H1 (cell line): ENCODE measurements at regions not wholly inside any gene's neighbourhood (a gene's known extent, or its start where the extent isn't known, plus 50 kb on each side); places are given as distances from the start of the nearest gene placed in this dataset.

ENCODE experiments used
- CTCF ChIA-PET: fragments of 300-600 bp; sonication (Branson Sonifier 250); formaldehyde crosslinking; loops from one replicate; lab custom pipeline; 2021; ENCODE audit not compliant: partially characterized antibody; lab: Charles Lee
- POLR2A ChIA-PET: fragments of 300-600 bp; sonication (Branson Sonifier 250); formaldehyde crosslinking; loops from one replicate; lab custom pipeline; 2021; ENCODE audit warnings: inconsistent platforms; ENCODE audit not compliant: partially characterized antibody; lab: Charles Lee
- DNase-seq, 2 experiments: peaks; one replicate each; pipeline versions ENCODE4 v3.0.0 to v3.0.0-alpha.2; 2010 to 2022; ENCODE audit warnings: low spot score in 2 of 2, low read depth in 1 of 2, mixed read lengths in 1 of 2
- FAIRE-seq: peaks from 2 replicates; lab custom pipeline; 2011; peaks lifted over from hg19 to GRCh38; lab: Jason Lieb, UNC
- H2AFZ ChIP-seq: 2 replicates; pipeline ENCODE4 v1.8.1; 2012; ENCODE audit warnings: low read length, inconsistent platforms
- H2AK5ac ChIP-seq: 2 replicates; pipeline ENCODE4 v1.6.1; 2013; ENCODE audit warnings: low read depth, low read length
- H2BK120ac ChIP-seq: replicated peaks from 2 replicates; pipeline ENCODE3; 2013; ENCODE audit warnings: low read depth, low read length, inconsistent platforms
- H2BK12ac ChIP-seq: 2 replicates; pipeline ENCODE4 v1.6.1; 2013; ENCODE audit warnings: low read depth, low read length
- H2BK15ac ChIP-seq: 2 replicates; pipeline ENCODE4 v1.6.1; 2013; ENCODE audit warnings: low read length
- H2BK20ac ChIP-seq: 2 replicates; pipeline ENCODE4 v1.6.1; 2013; ENCODE audit warnings: low read length
- H2BK5ac ChIP-seq: 2 replicates; pipeline ENCODE4 v1.6.1; 2013; ENCODE audit warnings: low read depth, low read length
- H3K14ac ChIP-seq: 2 replicates; pipeline ENCODE4 v1.6.1; 2013; ENCODE audit warnings: inconsistent platforms; ENCODE audit not compliant: insufficient read length
- H3K18ac ChIP-seq: 2 replicates; pipeline ENCODE4 v1.6.1; 2013; ENCODE audit warnings: low read length; ENCODE audit errors: extremely low read depth
- H3K23ac ChIP-seq: 2 replicates; pipeline ENCODE4 v1.6.1; 2013; ENCODE audit warnings: inconsistent platforms; ENCODE audit not compliant: insufficient read length
- H3K23me2 ChIP-seq: 2 replicates; pipeline ENCODE4 v1.6.1; 2013; ENCODE audit warnings: low read depth, low read length
- H3K27ac ChIP-seq: 2 replicates; pipeline ENCODE4 v1.6.1; 2011; ENCODE audit warnings: low read depth, low read length, inconsistent platforms
- H3K27me3 ChIP-seq, 4 experiments: replicated peaks in 1 of 4; 1 replicate in 1 of 4; 2 replicates in 3 of 4; pipeline versions ENCODE4 v1.6.1 to v1.8.1; 2011 to 2013; ENCODE audit warnings: low read length in 3 of 4, mild to moderate bottlenecking in 3 of 4, inconsistent platforms in 2 of 4, mixed read lengths in 2 of 4, moderate library complexity in 1 of 4; ENCODE audit not compliant: control insufficient read depth in 3 of 4, insufficient read depth in 3 of 4; ENCODE audit errors: extremely low read depth in 1 of 4
- H3K36me3 ChIP-seq, 4 experiments: 2 replicates each; pipeline versions ENCODE4 v1.6.1 to v1.8.1; 2011 to 2013; ENCODE audit warnings: mild to moderate bottlenecking in 4 of 4, low read length in 3 of 4, moderate library complexity in 2 of 4, control low read depth in 1 of 4, inconsistent platforms in 1 of 4; ENCODE audit not compliant: insufficient read depth in 4 of 4, control insufficient read depth in 2 of 4
- H3K4ac ChIP-seq: replicated peaks from 2 replicates; pipeline ENCODE3; 2013; ENCODE audit warnings: low read length, low read depth, mixed read lengths, inconsistent platforms; ENCODE audit not compliant: insufficient read length
- H3K4me1 ChIP-seq, 4 experiments: replicated peaks in 1 of 4; 1 replicate in 1 of 4; 2 replicates in 3 of 4; pipeline versions ENCODE4 v1.6.1 to v1.8.1; 2011 to 2013; ENCODE audit warnings: low read length in 3 of 4, inconsistent platforms in 2 of 4, mixed read lengths in 1 of 4; ENCODE audit not compliant: insufficient read depth in 4 of 4, control insufficient read depth in 3 of 4
- H3K4me2 ChIP-seq, 2 experiments: 2 replicates each; pipeline versions ENCODE4 v1.6.1 to v1.8.1; 2011 to 2013; ENCODE audit warnings: low read depth in 2 of 2, low read length in 2 of 2, control low read depth in 1 of 2, inconsistent platforms in 1 of 2, mild to moderate bottlenecking in 1 of 2; ENCODE audit not compliant: insufficient read depth in 1 of 2
- H3K4me3 ChIP-seq, 4 experiments: fragments of 200-600, 300-600 bp in 1 of 4; sonication (generic), shearing (Covaris generic), sonication (Bioruptor Twin) in 1 of 4; 2 replicates each; pipeline versions ENCODE4 v1.5.1 to v1.8.1; 2011 to 2016; ENCODE audit warnings: low read length in 4 of 4, low read depth in 3 of 4, control low read depth in 2 of 4, inconsistent platforms in 2 of 4, mild to moderate bottlenecking in 2 of 4, mixed read lengths in 1 of 4, moderate library complexity in 1 of 4; ENCODE audit not compliant: insufficient read depth in 2 of 4; ENCODE audit errors: extremely low read depth in 1 of 4
- H3K56ac ChIP-seq: replicated peaks from 2 replicates; pipeline ENCODE3; 2013; ENCODE audit warnings: low read depth, mild to moderate bottlenecking, mixed read lengths, low read length, inconsistent platforms; ENCODE audit not compliant: insufficient read length
- H3K79me1 ChIP-seq: 2 replicates; pipeline ENCODE4 v1.6.1; 2013; ENCODE audit warnings: low read depth, low read length, control low read depth
- H3K79me2 ChIP-seq, 2 experiments: 2 replicates each; pipeline versions ENCODE4 v1.6.1 to v1.8.1; 2012 to 2013; ENCODE audit warnings: low read length in 2 of 2, mild to moderate bottlenecking in 2 of 2, inconsistent platforms in 1 of 2; ENCODE audit not compliant: insufficient read depth in 2 of 2, control insufficient read depth in 1 of 2
- H3K9ac ChIP-seq, 4 experiments: replicated peaks in 1 of 4; 1 replicate in 1 of 4; 2 replicates in 3 of 4; pipeline versions ENCODE4 v1.6.1 to v1.8.1; 2011 to 2013; ENCODE audit warnings: low read depth in 3 of 4, low read length in 3 of 4, control low read depth in 2 of 4, mild to moderate bottlenecking in 2 of 4, moderate library complexity in 2 of 4, inconsistent platforms in 1 of 4; ENCODE audit errors: extremely low read depth in 1 of 4
- H3K9me3 ChIP-seq, 2 experiments: 2 replicates each; pipeline versions ENCODE4 v1.6.1 to v1.8.1; 2012 to 2013; ENCODE audit warnings: mild to moderate bottlenecking in 2 of 2, moderate library complexity in 2 of 2, control low read depth in 1 of 2, inconsistent platforms in 1 of 2, low read depth in 1 of 2, low read length in 1 of 2, mixed read lengths in 1 of 2; ENCODE audit not compliant: insufficient read depth in 2 of 2
- H4K20me1 ChIP-seq, 2 experiments: replicated peaks in 1 of 2; 2 replicates each; pipeline versions ENCODE3 to v1.8.1; 2011 to 2013; ENCODE audit warnings: inconsistent platforms in 2 of 2, low read length in 2 of 2, mild to moderate bottlenecking in 1 of 2; ENCODE audit not compliant: insufficient read depth in 2 of 2, control insufficient read depth in 1 of 2
- H4K5ac ChIP-seq: 2 replicates; pipeline ENCODE4 v1.6.1; 2013; ENCODE audit warnings: low read length, low read depth, mixed read lengths, inconsistent platforms; ENCODE audit not compliant: insufficient read length
- H4K8ac ChIP-seq: 2 replicates; pipeline ENCODE4 v1.8.0; 2013; ENCODE audit warnings: mild to moderate bottlenecking, moderate library complexity, low read length, inconsistent platforms; ENCODE audit not compliant: insufficient read depth; ENCODE audit errors: extremely low read depth
- H4K91ac ChIP-seq: replicated peaks from 2 replicates; pipeline ENCODE3; 2013; ENCODE audit warnings: low read length, mixed read lengths, inconsistent platforms; ENCODE audit not compliant: insufficient read length
- CHD1 ChIP-seq: IDR thresholded peaks from 2 replicates; pipeline ENCODE4 v1.6.1; 2012; ENCODE audit warnings: low read depth, low read length, improper control_type of control experiment
- JUN ChIP-seq: IDR thresholded peaks from 2 replicates; pipeline ENCODE4 v1.6.1; 2011; ENCODE audit warnings: low read depth, mild to moderate bottlenecking, improper control_type of control experiment, low read length
- KDM4A ChIP-seq: IDR thresholded peaks from one replicate; pipeline ENCODE4 v1.7.1; 2012; ENCODE audit warnings: low read depth, mild to moderate bottlenecking, moderate library complexity, low read length, inconsistent platforms; ENCODE audit not compliant: severe bottlenecking
- POU5F1 ChIP-seq: IDR thresholded peaks from 2 replicates; pipeline ENCODE4 v1.6.1; 2011; ENCODE audit warnings: low read depth, mild to moderate bottlenecking, low read length, moderate library complexity
- SP1 ChIP-seq: IDR thresholded peaks from 2 replicates; pipeline ENCODE4 v1.6.1; 2011; ENCODE audit warnings: low read depth, low read length
- SP2 ChIP-seq: IDR thresholded peaks from 2 replicates; pipeline ENCODE4 v1.6.1; 2012; ENCODE audit warnings: mild to moderate bottlenecking, low read length, inconsistent platforms
- SUZ12 ChIP-seq: fragments of 200-600 bp; sonication (generic); IDR thresholded peaks from 2 replicates; pipeline ENCODE4 v1.6.1; 2012; ENCODE audit warnings: mild to moderate bottlenecking, inconsistent platforms, low read length, moderate library complexity, mixed read lengths
- WGBS, 2 experiments: shearing (Covaris generic) in 1 of 2; methylation state at CpG; one replicate each; pipeline versions ENCODE4 v1.1.6 to v1.1.7; 2013 to 2015; ENCODE audit warnings: low lambda C conversion rate in 2 of 2, mixed read lengths in 2 of 2, inconsistent platforms in 1 of 2, low coverage in 1 of 2, missing lambda C conversion rate in 1 of 2; ENCODE audit not compliant: insufficient replicate concordance in 2 of 2, insufficient coverage in 1 of 2, insufficient read length in 1 of 2; ENCODE audit errors: extremely low coverage in 1 of 2, missing lambda C conversion rate in 1 of 2; 5-methylcytosine and 5-hydroxymethylcytosine counted together
- TF ChIP-seq, protein P1 (sequence below): IDR thresholded peaks from 2 replicates; pipeline ENCODE4 v1.6.1; 2011; ENCODE audit warnings: low read depth, mild to moderate bottlenecking, low read length; ENCODE audit not compliant: insufficient read depth

DNA sequence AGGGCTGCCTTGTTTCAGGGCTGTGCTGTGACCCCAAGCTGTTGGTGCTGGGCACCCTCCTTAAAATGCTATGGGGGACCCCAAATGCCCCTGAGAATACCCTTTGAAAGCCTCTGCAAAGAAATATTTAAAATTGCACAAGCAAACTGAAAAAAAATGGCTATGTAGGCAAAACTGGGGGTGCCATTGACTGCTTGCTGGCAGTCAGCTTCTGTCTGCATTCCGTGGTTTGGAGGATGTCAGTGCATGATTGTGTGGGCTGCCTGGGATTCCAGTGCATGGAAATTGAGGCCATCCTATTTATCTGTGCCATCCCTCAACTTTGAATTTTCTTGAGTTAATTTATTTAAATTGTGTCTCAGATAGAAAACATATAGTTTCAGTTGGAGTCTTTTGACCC lies 113.7 kb upstream of the RTL1 start:
- Histone ChIP-seq H2BK120ac (no peak overlapping the region), H3K79me1 (no peaks in the 10 kb centered on the region), H3K4ac (no peak overlapping the region), H3K79me2 (no peaks in the 10 kb centered on the region), H3K14ac (no peak overlapping the region), H4K5ac (no peak overlapping the region), H3K9me3 (peaks cover 4 to 8% of the 10 kb centered on the region in 2 experiments; a peak in 1 of 4 replicates), H3K36me3 (no peaks in the 10 kb centered on the region), H2AFZ (no peak overlapping the region), H2BK20ac (no peak overlapping the region), H2BK12ac (no peak overlapping the region), H2AK5ac (no peak overlapping the region), H3K4me2 (no peak overlapping the region), H2BK5ac (no peak overlapping the region), H3K56ac (no peak overlapping the region), H3K9ac (no peak overlapping the region), H3K27me3 (no peaks in the 10 kb centered on the region), H4K8ac (no peak overlapping the region), H3K23me2 (peaks cover 11% of the 10 kb centered on the region; the same call in 1 of the 2 replicates), H4K91ac (no peak overlapping the region), H4K20me1 (no peaks in the 10 kb centered on the region), H2BK15ac (no peak overlapping the region), H3K23ac (no peak overlapping the region), H3K27ac (no peak overlapping the region), H3K18ac (no peak overlapping the region), H3K4me3 (no peak overlapping the region), H3K4me1 (peaks cover 0 to 2% (median 0%) of the 10 kb centered on the region in 4 experiments; a peak in 1 of 7 replicates)
- TF ChIP-seq SP1 (no peak), KDM4A (no peak), JUN (no peak), SP2 (no peak), SUZ12 (no peak), POU5F1 (no peak), CHD1 (no peak)
- TF ChIP-seq, protein P1, sequence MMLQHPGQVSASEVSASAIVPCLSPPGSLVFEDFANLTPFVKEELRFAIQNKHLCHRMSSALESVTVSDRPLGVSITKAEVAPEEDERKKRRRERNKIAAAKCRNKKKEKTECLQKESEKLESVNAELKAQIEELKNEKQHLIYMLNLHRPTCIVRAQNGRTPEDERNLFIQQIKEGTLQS, result no peak
- CTCF ChIA-PET, result no interaction called here
- FAIRE-seq, result no peak
- POLR2A ChIA-PET, result no interaction called here
- DNase-seq, result peak in 1 of 2 experiments; percentile 23
- 68% methylated on average over 1 of the region's 1 CpG; no CpG with 5 or more reads in 1 of the 2 experiments for WGBS, 2 experiments
